GM12878 (cell line): ENCODE measurements at regions not wholly inside any gene's neighbourhood (a gene's known extent, or its start where the extent isn't known, plus 50 kb on each side); places are given as distances from the start of the nearest gene placed in this dataset.

Experiments used
- ATAC-seq: fragments of 200-7000 bp; cut with Tn5 transposase; 3 replicates; pipeline ENCODE4 v1.9.1; 2020; ENCODE audit warnings: mild to moderate bottlenecking, moderate library complexity
- BruUV-seq: library from RNA; stranded (reverse); fragments of 400-500 nt; replicated peaks from 2 replicates; lab custom pipeline; 2021; lab: Mats Ljungman, UMichigan
- CTCF ChIA-PET: fragments of 300-600 bp; sonication (Branson Sonifier 250); formaldehyde crosslinking; extraction: SDS; loops from one replicate; lab custom pipeline; 2021; ENCODE audit warnings: inconsistent platforms; lab: Yijun Ruan, JAX
- POLR2A ChIA-PET: fragments of 350-600 bp; formaldehyde crosslinking; extraction: SDS; loops from one replicate; lab custom pipeline; 2021; ENCODE audit warnings: inconsistent platforms; lab: Charles Lee
- RAD21 ChIA-PET: fragments of 300-600 bp; sonication (Branson Sonifier 250); formaldehyde crosslinking; loops from one replicate; lab custom pipeline; 2023; ENCODE audit warnings: antibody characterized with exemption; ENCODE audit not compliant: unreplicated experiment; lab: Charles Lee
- SMC1A ChIA-PET: fragments of 300-600 bp; sonication (Branson Sonifier 250); formaldehyde crosslinking; loops from one replicate; lab custom pipeline; 2023; ENCODE audit not compliant: unreplicated experiment, uncharacterized antibody; lab: Charles Lee
- DNase-seq: peaks from one replicate; pipeline ENCODE4 v3.0.0-alpha.2; 2011; ENCODE audit warnings: low read depth, low spot score
- FAIRE-seq: peaks from 3 replicates; lab custom pipeline; 2011; peaks lifted over from hg19 to GRCh38; lab: Jason Lieb, UNC
- H2AFZ ChIP-seq: 2 replicates; pipeline ENCODE4 v1.6.0; 2011; ENCODE audit warnings: low read depth, low read length, control low read depth; ENCODE audit not compliant: control insufficient read depth
- H3K27ac ChIP-seq: 2 replicates; pipeline ENCODE4 v1.5.1; 2011; ENCODE audit warnings: control low read depth; ENCODE audit not compliant: control insufficient read depth, insufficient read depth
- H3K27me3 ChIP-seq, 2 experiments: replicated peaks in 1 of 2; 2 replicates each; pipeline versions ENCODE4 v1.6.0 to v1.6.1; 2011; ENCODE audit warnings: low read length in 1 of 2; ENCODE audit not compliant: control insufficient read depth in 2 of 2, insufficient read depth in 2 of 2
- H3K36me3 ChIP-seq, 2 experiments: 2 replicates each; pipeline ENCODE4 v1.5.1; 2011; ENCODE audit warnings: low read length in 1 of 2; ENCODE audit not compliant: control insufficient read depth in 2 of 2, insufficient read depth in 2 of 2
- H3K4me1 ChIP-seq: 2 replicates; pipeline ENCODE4 v1.6.1; 2011; ENCODE audit warnings: mild to moderate bottlenecking, low read length, moderate library complexity, mixed read lengths; ENCODE audit not compliant: control insufficient read depth, insufficient read depth
- H3K4me2 ChIP-seq: 2 replicates; pipeline ENCODE4 v1.6.0; 2011; ENCODE audit warnings: control low read depth; ENCODE audit not compliant: control insufficient read depth, insufficient read depth
- H3K4me3 ChIP-seq: fragments of 200-600 bp; sonication (generic); 2 replicates; pipeline ENCODE4 v1.5.1; 2016
- H3K79me2 ChIP-seq: 2 replicates; pipeline ENCODE4 v1.6.0; 2011; ENCODE audit warnings: low read length; ENCODE audit not compliant: control insufficient read depth, insufficient read depth
- H3K9ac ChIP-seq: 2 replicates; pipeline ENCODE4 v1.8.0; 2011; ENCODE audit warnings: low read length, control low read depth, mixed read lengths; ENCODE audit not compliant: control insufficient read depth, insufficient read depth
- H3K9me3 ChIP-seq: replicated peaks from 3 replicates; pipeline ENCODE4 v1.5.1; 2011; ENCODE audit warnings: mild to moderate bottlenecking, low read length; ENCODE audit not compliant: control insufficient read depth, insufficient read depth
- H4K20me1 ChIP-seq: 2 replicates; pipeline ENCODE4 v1.6.0; 2011; ENCODE audit not compliant: control insufficient read depth, insufficient read depth
- BCLAF1 ChIP-seq: fragments of 450-650 bp; IDR thresholded peaks from 2 replicates; pipeline ENCODE4 v1.6.1; 2017; ENCODE audit warnings: antibody characterized with exemption, mild to moderate bottlenecking, moderate library complexity
- BRCA1 ChIP-seq: IDR thresholded peaks from 2 replicates; pipeline ENCODE4 v1.6.1; 2011; ENCODE audit warnings: low read depth, low read length, improper control_type of control experiment
- CBX3 ChIP-seq: fragments of 200-600 bp; sonication (generic); IDR thresholded peaks from 2 replicates; pipeline ENCODE4 v1.6.1; 2016; ENCODE audit warnings: low read depth, borderline replicate concordance
- CHD4 ChIP-seq: fragments of 200-600 bp; sonication (generic); IDR thresholded peaks from 2 replicates; pipeline ENCODE4 v1.6.1; 2016; ENCODE audit warnings: mild to moderate bottlenecking
- E2F4 ChIP-seq: IDR thresholded peaks from 2 replicates; pipeline ENCODE4 v1.6.1; 2012; ENCODE audit warnings: low read depth, low read length, improper control_type of control experiment
- E4F1 ChIP-seq: fragments of 450-650 bp; IDR thresholded peaks from 2 replicates; pipeline ENCODE4 v1.6.1; 2018; ENCODE audit warnings: borderline replicate concordance, mild to moderate bottlenecking; ENCODE audit not compliant: partially characterized antibody
- ETV6 ChIP-seq, 2 experiments: fragments of 450-650 bp in 1 of 2; IDR thresholded peaks in 1 of 2; conservative IDR thresholded peaks in 1 of 2; 2 replicates each; pipeline ENCODE4 v1.6.1; 2014; ENCODE audit warnings: antibody characterized with exemption in 1 of 2, borderline replicate concordance in 1 of 2, low read depth in 1 of 2, mild to moderate bottlenecking in 1 of 2, moderate library complexity in 1 of 2
- HSF1 ChIP-seq: fragments of 150-350 bp; IDR thresholded peaks from 2 replicates; pipeline ENCODE4 v1.6.1; 2014; ENCODE audit warnings: mild to moderate bottlenecking, low read depth, low read length
- LARP7 ChIP-seq: fragments of 450-650 bp; IDR thresholded peaks from 2 replicates; pipeline ENCODE4 v1.6.1; 2017; ENCODE audit warnings: mild to moderate bottlenecking
- MYC ChIP-seq: IDR thresholded peaks from 2 replicates; pipeline ENCODE4 v1.6.1; 2011; ENCODE audit warnings: mild to moderate bottlenecking, low read length, moderate library complexity, inconsistent platforms; ENCODE audit not compliant: insufficient read depth, insufficient replicate concordance, insufficient read length, severe bottlenecking
- POLR2AphosphoS2 ChIP-seq: IDR thresholded peaks from 2 replicates; pipeline ENCODE4 v1.6.1; 2011; ENCODE audit warnings: low read depth, mild to moderate bottlenecking, low read length, improper control_type of control experiment, moderate library complexity
- RBBP5 ChIP-seq: fragments of 200-600 bp; sonication (generic); conservative IDR thresholded peaks from 2 replicates; pipeline ENCODE4 v1.6.1; 2016
- SP1 ChIP-seq: IDR thresholded peaks from one replicate; pipeline ENCODE4 v1.6.1; 2011; ENCODE audit warnings: low read depth, low read length
- ZNF384 ChIP-seq: IDR thresholded peaks from 2 replicates; pipeline ENCODE4 v1.6.1; 2012; ENCODE audit warnings: low read depth, mild to moderate bottlenecking, low read length, improper control_type of control experiment, borderline replicate concordance
- WGBS: methylation state at CpG from one replicate; pipeline ENCODE4 v1.1.6; 2016; ENCODE audit warnings: low lambda C conversion rate; ENCODE audit not compliant: insufficient replicate concordance, insufficient coverage; ENCODE audit errors: missing lambda C conversion rate; 5-methylcytosine and 5-hydroxymethylcytosine counted together
- in situ Hi-C: fragments of 300-500 bp; cut with MboI; formaldehyde crosslinking; loops from 9 replicates; pipeline ENCODE4 v1.14.3; 2018; ENCODE audit warnings: mixed read lengths
- intact Hi-C: fragments of 100-400 bp; cut with micrococcal nuclease; formaldehyde crosslinking; loops from one replicate; pipeline ENCODE4 v1.14.2; 2022; ENCODE audit not compliant: unreplicated experiment

- TF ChIP-seq CBX3: no peak
These were observed 843.4 kb downstream of the SLC6A15 start (continued) for GRCh38 chr12:84069198-84069597.

- Histone ChIP-seq H3K27ac (no peak overlapping the region), H3K27me3 (no peaks in the 10 kb centered on the region), H3K4me2 (no peak overlapping the region), H4K20me1 (no peaks in the 10 kb centered on the region), H3K79me2 (no peaks in the 10 kb centered on the region), H3K36me3 (no peaks in the 10 kb centered on the region), H3K4me3 (no peak overlapping the region), H2AFZ (no peak overlapping the region), H3K9ac (no peak overlapping the region), H3K4me1 (no peaks in the 10 kb centered on the region), H3K9me3 (no peaks in the 10 kb centered on the region)
- RAD21 ChIA-PET: no interaction called here
- POLR2A ChIA-PET: no interaction called here
- BruUV-seq: no TSS peak
- SMC1A ChIA-PET: interaction anchor here (0.5 kb wide), 1 partner anchor 184 kb away, joined by 3 read pairs; no protein-coding TSS in a partner anchor
- intact Hi-C loops: no loop called here
- TF ChIP-seq POLR2AphosphoS2: no peak
- TF ChIP-seq RBBP5: no peak
- no peak for TF ChIP-seq BRCA1
- TF ChIP-seq BCLAF1: no peak
- TF ChIP-seq MYC: no peak
- no peak for TF ChIP-seq CHD4
- TF ChIP-seq E4F1: no peak
- TF ChIP-seq ZNF384: no peak
- TF ChIP-seq ETV6 (conservative IDR thresholded peaks at IDR 0.05 in 1 of 2, IDR thresholded peaks at IDR 0.05 in 1 of 2; ENCODE audit: borderline replicate concordance in 1 of 2, low read depth in 1 of 2): no peak
- no peak for TF ChIP-seq LARP7
- no peak for TF ChIP-seq SP1
- TF ChIP-seq E2F4: no peak
- TF ChIP-seq HSF1: no peak
- in situ Hi-C loops: no loop called here
- DNase-seq (no peak), ATAC-seq (no peak), FAIRE-seq (no peak)
- CTCF ChIA-PET: interaction anchor here (0.7 kb wide), 1 partner anchor 18 kb away, joined by 3 read pairs; no protein-coding TSS in a partner anchor
- WGBS: 51% methylated on average over 4 of the region's 4 CpGs
These were observed 854.5 kb downstream of the SLC6A15 start for GRCh38 chr12:84058136-84058535.
